IPS-15b (cell line): ENCODE measurements at regions not wholly inside any gene's neighbourhood (a gene's known extent, or its start where the extent isn't known, plus 50 kb on each side); places are given as distances from the start of the nearest gene placed in this dataset.

Source experiments
- H3K27me3 ChIP-seq: one replicate; pipeline ENCODE4 v1.6.1; 2013; ENCODE audit warnings: low read length; ENCODE audit not compliant: control insufficient read depth, insufficient read depth
- H3K36me3 ChIP-seq: one replicate; pipeline ENCODE4 v1.6.1; 2013; ENCODE audit warnings: low read length; ENCODE audit not compliant: control insufficient read depth, insufficient read depth
- H3K4me1 ChIP-seq: one replicate; pipeline ENCODE4 v1.6.1; 2013; ENCODE audit warnings: mild to moderate bottlenecking, low read length; ENCODE audit not compliant: control insufficient read depth, insufficient read depth
- H3K4me3 ChIP-seq: one replicate; pipeline ENCODE4 v1.5.1; 2013; ENCODE audit warnings: low read depth, low read length
- H3K9ac ChIP-seq: one replicate; pipeline ENCODE4 v1.6.1; 2013; ENCODE audit warnings: low read depth, mild to moderate bottlenecking, low read length
- H3K9me3 ChIP-seq: one replicate; pipeline ENCODE4 v1.6.1; 2013; ENCODE audit warnings: mild to moderate bottlenecking, low read length; ENCODE audit not compliant: control insufficient read depth, insufficient read depth

DNA sequence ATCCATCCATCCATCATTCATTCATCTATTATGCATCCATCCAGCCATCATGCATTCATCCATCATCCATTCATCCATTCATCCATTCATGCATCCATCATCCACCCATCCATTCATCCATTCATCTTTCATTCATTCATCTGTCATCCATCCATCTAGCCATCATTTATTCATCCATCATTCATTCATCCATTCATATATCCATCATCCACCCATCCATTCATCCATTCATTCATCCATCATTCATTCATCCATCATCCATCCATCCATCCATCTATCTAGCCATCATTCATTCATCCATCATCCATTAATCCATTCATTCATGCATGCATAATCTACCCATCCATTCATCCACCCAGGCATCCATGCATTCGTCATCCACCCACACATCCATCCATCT, 1450.3 kb downstream of the TBC1D22A start:
- H3K9ac ChIP-seq = no peak overlapping the region
- no peaks in the 10 kb centered on the region for H3K36me3 ChIP-seq
- H3K9me3 ChIP-seq = no peaks in the 10 kb centered on the region
- H3K27me3 ChIP-seq = no peaks in the 10 kb centered on the region
- no peaks in the 10 kb centered on the region for H3K4me1 ChIP-seq
- no peak overlapping the region for H3K4me3 ChIP-seq

DNA sequence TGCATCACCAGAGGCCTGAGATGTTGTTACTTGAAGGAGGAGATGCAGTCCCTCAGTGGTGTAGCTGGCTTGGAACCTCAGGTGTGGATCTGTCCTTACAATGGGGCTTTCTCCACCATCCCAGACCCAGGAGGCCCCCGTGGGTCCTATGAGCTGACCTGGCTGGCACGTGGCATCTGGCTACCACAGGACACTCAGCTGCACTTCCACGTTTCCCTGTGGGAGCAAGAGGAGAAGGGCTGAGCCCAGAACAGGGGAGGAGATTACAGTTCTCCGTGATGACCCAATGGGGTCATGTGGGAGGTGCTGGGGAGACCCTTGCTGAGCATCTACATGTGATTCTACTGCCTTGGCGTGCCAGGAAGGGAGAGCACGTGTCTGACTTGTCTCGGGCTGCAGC, 1448.4 kb downstream of the TBC1D22A start:
- no peaks in the 10 kb centered on the region for H3K4me1 ChIP-seq
- no peaks in the 10 kb centered on the region for H3K9me3 ChIP-seq
- H3K4me3 ChIP-seq = no peak overlapping the region
- no peaks in the 10 kb centered on the region for H3K27me3 ChIP-seq
- H3K36me3 ChIP-seq = no peaks in the 10 kb centered on the region
- no peak overlapping the region for H3K9ac ChIP-seq

DNA sequence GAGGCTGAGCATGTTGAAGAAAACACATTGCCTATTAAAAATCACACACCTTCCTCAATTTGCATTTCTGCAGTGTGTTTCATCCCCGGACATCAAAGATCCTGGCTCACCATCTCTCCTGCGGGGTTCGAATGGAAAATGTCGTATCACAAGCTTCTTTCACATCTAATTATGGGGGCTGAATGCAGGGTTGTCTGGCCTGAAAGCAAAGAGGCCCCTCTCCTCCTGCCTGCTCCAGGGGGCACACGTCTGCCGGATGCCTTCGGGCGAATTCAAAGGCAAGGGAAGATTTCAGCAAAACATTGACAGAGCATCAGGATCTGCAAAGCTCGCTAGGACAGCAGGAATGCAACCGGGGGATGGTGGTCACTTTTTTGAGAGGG, 1447.7 kb downstream of the TBC1D22A start:
- Histone ChIP-seq H3K9me3 (no peaks in the 10 kb centered on the region), H3K4me1 (no peaks in the 10 kb centered on the region), H3K36me3 (no peaks in the 10 kb centered on the region), H3K27me3 (no peaks in the 10 kb centered on the region), H3K9ac (no peak overlapping the region), H3K4me3 (no peak overlapping the region)

DNA sequence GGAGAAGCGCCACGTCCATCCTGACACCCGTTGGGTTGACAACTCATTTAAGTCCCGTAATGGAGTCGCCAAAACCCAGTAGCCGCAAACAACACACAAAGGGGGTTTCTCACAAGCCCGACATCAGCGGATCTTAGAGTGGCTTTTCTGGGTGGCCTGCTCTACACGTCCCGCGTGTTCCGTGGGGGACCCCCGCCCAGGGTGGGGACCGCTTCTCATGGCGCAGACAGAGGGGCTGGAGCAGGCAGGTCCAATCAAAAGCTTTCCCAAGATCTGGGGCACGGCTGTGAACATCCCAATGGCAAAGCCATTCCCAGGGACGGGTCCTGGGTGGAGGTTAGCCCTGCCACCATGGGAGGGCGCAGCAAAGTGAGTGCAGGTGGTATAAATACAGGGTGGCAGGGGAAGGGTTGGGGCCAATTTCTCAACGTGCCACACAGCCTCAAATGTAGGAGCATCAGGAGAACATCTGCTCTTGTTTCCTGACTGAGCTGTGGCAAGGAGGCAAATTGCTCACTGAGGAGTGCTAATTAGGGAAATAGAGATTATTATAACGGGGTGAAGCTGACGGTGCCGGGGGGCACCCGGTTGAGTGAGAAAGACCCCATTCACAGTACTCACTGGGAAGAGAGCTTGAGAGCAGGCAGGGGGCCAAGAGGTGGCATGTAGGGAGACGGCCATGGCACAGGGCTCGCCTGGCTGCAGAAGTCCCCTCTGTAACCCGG, 1447.2 kb downstream of the TBC1D22A start:
- Histone ChIP-seq H3K9ac (no peak overlapping the region), H3K4me3 (no peak overlapping the region), H3K36me3 (no peaks in the 10 kb centered on the region), H3K9me3 (no peaks in the 10 kb centered on the region), H3K27me3 (no peaks in the 10 kb centered on the region), H3K4me1 (no peaks in the 10 kb centered on the region)

DNA sequence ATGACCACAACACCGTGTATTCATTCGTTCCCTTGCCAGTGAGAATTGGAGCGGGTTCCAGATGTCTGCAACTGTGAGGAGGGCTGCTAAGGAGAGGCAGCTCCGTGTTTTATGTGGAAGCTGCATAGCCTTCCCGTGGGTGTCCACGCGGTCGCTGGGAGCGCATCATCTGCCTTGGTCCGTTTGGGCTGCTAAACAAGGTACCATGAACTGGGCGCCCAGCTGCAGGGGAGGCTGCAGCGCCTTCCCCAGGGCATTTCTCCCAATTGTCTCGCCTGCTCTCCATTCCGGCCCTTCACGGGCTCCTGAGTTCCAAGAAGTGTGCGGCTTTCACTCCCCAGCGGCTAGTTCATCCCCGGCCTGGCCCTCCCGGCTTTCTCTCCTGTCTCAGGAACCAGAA, 1446.4 kb downstream of the TBC1D22A start:
- H3K9me3 ChIP-seq = no peaks in the 10 kb centered on the region
- H3K4me3 ChIP-seq = no peak overlapping the region
- H3K27me3 ChIP-seq = no peaks in the 10 kb centered on the region
- H3K4me1 ChIP-seq = no peaks in the 10 kb centered on the region
- H3K9ac ChIP-seq = no peak overlapping the region
- H3K36me3 ChIP-seq = no peaks in the 10 kb centered on the region

DNA sequence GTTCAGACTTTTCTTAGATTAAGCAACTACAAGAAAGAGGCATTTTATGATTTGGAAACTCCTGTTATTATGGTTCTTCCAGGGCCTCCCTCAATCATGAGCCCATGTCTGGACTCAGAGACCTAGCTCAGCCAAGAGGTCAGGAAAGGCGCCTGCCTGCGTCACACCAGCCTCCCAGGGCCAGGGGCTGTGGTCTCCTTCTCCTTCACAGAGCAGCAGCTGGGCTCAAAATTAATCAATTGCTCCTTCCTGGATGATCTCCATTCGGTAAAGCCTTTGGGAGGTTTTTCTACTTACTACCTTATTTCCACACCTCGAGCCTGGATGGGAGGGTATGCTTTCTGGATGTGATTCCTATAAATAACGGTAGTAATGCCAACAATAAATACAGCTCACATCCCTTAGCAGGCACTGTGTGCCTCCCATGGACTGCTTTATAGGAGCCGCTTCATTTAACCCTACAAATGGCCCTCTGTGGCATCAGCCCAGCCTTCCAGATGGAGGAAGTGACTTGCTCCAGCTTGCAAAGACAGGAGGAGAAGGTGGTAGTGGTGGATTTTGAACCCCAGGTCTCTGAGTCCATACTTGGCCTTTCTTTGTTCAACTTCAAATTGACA, 1445.6 kb downstream of the TBC1D22A start:
- H3K4me3 ChIP-seq = no peak overlapping the region
- H3K9ac ChIP-seq = no peak overlapping the region
- no peaks in the 10 kb centered on the region for H3K9me3 ChIP-seq
- H3K36me3 ChIP-seq = no peaks in the 10 kb centered on the region
- no peaks in the 10 kb centered on the region for H3K4me1 ChIP-seq
- H3K27me3 ChIP-seq = no peaks in the 10 kb centered on the region

DNA sequence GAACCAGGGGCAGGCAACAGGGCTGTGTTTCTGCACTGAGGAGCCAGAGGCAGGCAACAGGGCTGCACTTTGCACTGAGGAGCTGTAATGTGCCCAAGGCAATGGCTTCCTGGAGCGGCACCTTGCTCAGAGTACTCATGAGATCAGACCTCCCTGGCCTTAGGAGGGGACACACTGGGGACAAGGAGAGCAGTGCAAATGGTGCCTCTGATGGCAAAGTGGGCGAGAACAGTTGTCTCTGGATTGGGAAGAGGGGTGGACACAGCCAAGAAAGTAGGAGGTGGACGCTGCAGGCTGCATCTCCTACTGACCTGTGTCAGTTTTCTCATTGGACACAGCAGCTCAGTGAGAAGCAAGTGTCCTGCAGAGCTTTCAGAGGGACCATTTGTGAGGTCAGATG, 1443.3 kb downstream of the TBC1D22A start:
- H3K4me1 ChIP-seq = no peaks in the 10 kb centered on the region
- no peaks in the 10 kb centered on the region for H3K36me3 ChIP-seq
- H3K9ac ChIP-seq = no peak overlapping the region
- no peaks in the 10 kb centered on the region for H3K27me3 ChIP-seq
- no peak overlapping the region for H3K4me3 ChIP-seq
- H3K9me3 ChIP-seq = no peaks in the 10 kb centered on the region

DNA sequence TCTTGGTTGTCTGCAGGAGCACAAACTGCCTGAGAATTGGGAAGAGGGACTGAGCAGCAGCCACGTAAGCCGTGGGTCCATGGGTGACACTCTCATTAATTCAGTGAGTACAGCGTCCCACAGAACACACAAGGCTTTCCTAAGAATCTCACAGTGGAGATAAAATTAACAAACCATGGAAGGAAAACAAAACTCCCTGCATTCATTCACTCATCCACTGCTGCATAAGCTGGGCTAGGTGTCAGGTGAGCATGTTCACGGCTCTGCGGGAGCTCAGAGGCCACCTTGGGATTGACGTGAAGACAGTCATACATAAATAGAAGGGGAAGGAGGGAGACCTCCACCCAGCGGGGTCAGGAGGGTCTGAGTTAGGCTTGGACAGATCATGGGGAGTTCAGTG, 1442.7 kb downstream of the TBC1D22A start:
- no peaks in the 10 kb centered on the region for H3K9me3 ChIP-seq
- no peaks in the 10 kb centered on the region for H3K36me3 ChIP-seq
- H3K9ac ChIP-seq = no peak overlapping the region
- no peaks in the 10 kb centered on the region for H3K27me3 ChIP-seq
- H3K4me1 ChIP-seq = no peaks in the 10 kb centered on the region
- no peak overlapping the region for H3K4me3 ChIP-seq

DNA sequence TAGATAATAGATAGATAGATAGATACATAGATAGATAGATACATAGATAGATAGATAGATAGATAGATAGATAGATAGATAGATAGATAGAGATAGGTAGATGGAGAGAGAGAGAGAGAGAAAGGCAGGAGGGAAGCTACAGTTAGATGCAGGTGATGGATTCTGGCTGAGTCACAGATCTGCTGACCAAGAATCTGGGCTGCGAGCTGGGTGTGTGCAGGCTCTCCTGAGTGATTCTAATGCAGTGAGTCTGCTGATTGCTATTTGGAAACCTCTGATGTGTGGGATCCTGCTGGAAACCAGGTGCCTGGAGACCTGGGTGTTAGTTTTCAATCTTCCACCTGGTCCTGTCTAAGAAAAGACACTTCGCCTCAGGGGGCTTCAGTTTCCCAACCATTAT, 1441.8 kb downstream of the TBC1D22A start:
- no peak overlapping the region for H3K4me3 ChIP-seq
- no peak overlapping the region for H3K9ac ChIP-seq
- no peaks in the 10 kb centered on the region for H3K27me3 ChIP-seq
- H3K9me3 ChIP-seq = no peaks in the 10 kb centered on the region
- H3K36me3 ChIP-seq = no peaks in the 10 kb centered on the region
- no peaks in the 10 kb centered on the region for H3K4me1 ChIP-seq

DNA sequence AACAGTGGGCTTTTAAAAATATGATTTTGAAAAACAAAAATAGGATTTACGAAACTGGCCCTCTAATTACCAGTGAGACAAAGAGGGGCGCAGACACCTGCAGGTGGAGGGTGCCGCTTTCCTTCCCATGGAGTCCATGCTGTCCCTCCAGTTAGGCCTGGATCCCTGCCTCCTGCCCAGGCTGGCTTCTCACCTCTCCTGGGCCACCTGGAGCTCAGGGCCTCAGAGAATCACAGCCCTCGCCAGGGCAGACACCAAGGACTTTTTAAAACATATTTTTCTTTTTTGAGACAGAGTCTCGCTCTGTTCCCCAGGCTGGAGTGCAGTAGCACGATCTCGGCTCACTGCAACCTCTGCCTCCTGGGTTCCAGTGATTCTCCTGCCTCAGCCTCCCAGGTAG, 1437.2 kb downstream of the TBC1D22A start:
- H3K4me1 ChIP-seq = peaks cover 5% of the 10 kb centered on the region
- H3K4me3 ChIP-seq = no peak overlapping the region
- H3K27me3 ChIP-seq = no peaks in the 10 kb centered on the region
- no peak overlapping the region for H3K9ac ChIP-seq
- H3K36me3 ChIP-seq = no peaks in the 10 kb centered on the region
- no peaks in the 10 kb centered on the region for H3K9me3 ChIP-seq

DNA sequence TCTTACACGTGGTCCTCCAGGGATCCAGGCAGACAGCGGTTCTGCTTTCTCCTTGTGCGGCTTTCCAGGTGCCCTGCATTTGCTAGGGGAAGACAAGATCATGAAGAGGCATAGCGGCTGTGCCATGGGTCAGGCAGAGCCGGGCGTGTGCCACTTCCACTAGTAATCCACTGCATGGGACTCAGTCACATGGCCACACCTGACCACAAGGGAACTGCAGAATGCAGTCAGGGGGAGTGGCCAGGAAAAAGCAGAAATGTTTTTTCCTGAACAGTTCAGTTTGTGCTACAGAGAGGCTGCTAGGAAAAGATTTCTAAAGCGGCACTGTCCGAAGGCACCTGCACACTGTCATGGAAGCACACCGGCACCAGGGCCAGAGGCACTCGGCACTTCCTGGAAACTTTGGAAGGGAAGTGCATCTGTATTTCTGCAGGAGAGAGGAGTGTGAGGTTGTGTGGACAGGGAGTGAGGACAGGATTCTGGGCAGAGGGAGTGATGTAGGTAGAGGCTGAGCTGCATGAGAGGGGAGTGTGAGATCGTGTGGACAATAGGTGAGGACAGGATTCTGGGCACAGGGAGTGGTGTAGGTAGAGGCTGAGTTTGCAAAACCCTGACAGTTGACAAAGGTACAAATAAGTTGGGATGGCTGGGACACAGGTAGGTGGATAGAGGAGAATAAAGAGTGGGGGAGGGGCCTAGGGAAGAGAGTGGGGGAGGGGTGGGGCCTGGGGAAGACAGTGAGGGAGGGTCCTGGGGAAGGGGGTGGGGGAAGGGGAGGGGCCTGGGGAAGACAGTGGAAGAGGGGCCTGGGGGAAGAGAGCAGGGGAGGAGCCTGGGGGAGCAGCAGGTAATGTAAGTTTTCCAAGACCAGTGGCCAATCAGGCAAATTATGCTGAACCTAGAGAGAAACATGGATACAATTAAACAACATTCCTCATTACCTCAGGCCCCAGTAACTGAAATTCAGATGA, 1436.3 kb downstream of the TBC1D22A start:
- Histone ChIP-seq H3K4me3 (no peak overlapping the region), H3K27me3 (no peaks in the 10 kb centered on the region), H3K36me3 (no peaks in the 10 kb centered on the region), H3K9ac (no peak overlapping the region), H3K4me1 (peaks cover 5% of the 10 kb centered on the region), H3K9me3 (no peaks in the 10 kb centered on the region)
